Erythroblast (primary cell): ENCODE measurements at regions not wholly inside any gene's neighbourhood (a gene's known extent, or its start where the extent isn't known, plus 50 kb on each side); places are given as distances from the start of the nearest gene placed in this dataset.

Source experiments
- GATA1 ChIP-seq: IDR thresholded peaks from 2 replicates; pipeline ENCODE4 v1.6.1; 2011; ENCODE audit warnings: low read depth, mild to moderate bottlenecking, control low read depth, low read length, moderate library complexity
- POLR2A ChIP-seq: IDR thresholded peaks from 2 replicates; pipeline ENCODE4 v1.6.1; 2011; ENCODE audit warnings: mild to moderate bottlenecking, low read length

- TF ChIP-seq POLR2A: no peak
- no peak for TF ChIP-seq GATA1
These were observed 789.8 kb upstream of the PCDH9 start for GRCh38 chr13:68019901-68020300.
